ENCODE measurements at regions not wholly inside any gene's neighbourhood (a gene's known extent, or its start where the extent isn't known, plus 50 kb on each side); places are given as distances from the start of the nearest gene placed in this dataset.

DNA sequence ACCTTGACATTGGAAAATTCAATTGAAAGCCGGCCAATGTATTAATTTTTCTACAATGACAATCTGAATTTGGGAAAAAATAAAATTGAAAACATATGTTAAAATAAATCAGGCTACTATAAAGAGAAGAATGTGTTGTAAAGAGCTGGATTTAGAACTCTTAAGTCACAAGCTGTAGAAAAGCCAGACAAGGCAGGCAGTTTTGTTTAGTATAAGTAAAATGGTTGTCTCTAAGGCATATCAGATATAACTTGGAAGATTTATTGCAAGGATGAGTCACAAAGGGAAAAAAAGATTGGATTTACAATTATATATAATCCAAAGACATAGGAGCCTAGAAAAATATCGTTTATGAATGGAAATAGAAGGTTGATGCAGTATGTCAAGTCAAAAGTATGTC, 549.1 kb upstream of the EPHA5 start:
- no peaks in the 10 kb centered on the region for H3K9me3 ChIP-seq (replicated peaks; ENCODE audit: insufficient read depth, low read length)
- no peak for TF ChIP-seq EZH2 (optimal IDR thresholded peaks at IDR 0.05; ENCODE audit: low read depth, low read length)
- TF ChIP-seq CTCF (IDR thresholded peaks at IDR 0.05; ENCODE audit: low read length), result no peak
- H3K4me1 ChIP-seq (ENCODE audit: low read length), result no peaks in the 10 kb centered on the region
- no peaks in the 10 kb centered on the region for H3K9me2 ChIP-seq (replicated peaks; ENCODE audit: insufficient read depth, low read length)
- H3K4me3 ChIP-seq (ENCODE audit: low read length), result no peak overlapping the region
- H3K36me3 ChIP-seq (replicated peaks; ENCODE audit: insufficient read depth, low read length), result no peaks in the 10 kb centered on the region
- no peaks in the 10 kb centered on the region for H3K27me3 ChIP-seq (replicated peaks; ENCODE audit: insufficient read depth, low read length)
- no peak for DNase-seq
- no peak overlapping the region for H3K9ac ChIP-seq (ENCODE audit: low read length)
- no peaks in the 10 kb centered on the region for H3K79me2 ChIP-seq (ENCODE audit: low read length)
- no peak overlapping the region for H3K27ac ChIP-seq (ENCODE audit: low read length)
- H2AFZ ChIP-seq (ENCODE audit: low read length), result no peak overlapping the region
- no peaks in the 10 kb centered on the region for H3F3A ChIP-seq (ENCODE audit: insufficient read depth, low read length)
- no peaks in the 10 kb centered on the region for H4K20me1 ChIP-seq (ENCODE audit: insufficient read depth, low read length)
- no peak overlapping the region for H3K4me2 ChIP-seq (ENCODE audit: low read depth, low read length)

DNA sequence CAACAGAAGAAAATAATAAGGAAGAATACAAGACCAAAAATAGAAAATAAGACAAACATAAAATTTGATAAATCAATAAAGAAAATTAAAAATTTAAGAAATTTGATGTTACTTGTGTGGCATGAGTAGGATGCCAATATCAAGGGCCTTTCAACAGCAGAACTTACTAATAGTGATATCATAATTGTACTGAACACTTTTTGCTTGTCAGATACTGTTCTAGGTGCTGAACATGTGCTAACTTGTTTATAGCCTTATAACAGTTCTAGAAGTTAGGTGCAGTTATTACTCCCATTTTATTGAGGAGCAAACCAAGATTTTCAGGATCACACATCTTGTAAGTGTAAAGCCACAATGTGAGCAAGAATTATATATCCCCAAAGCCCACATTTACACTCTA, 546.0 kb upstream of the EPHA5 start:
- Histone ChIP-seq H3K4me1 (ENCODE audit: low read length) (no peaks in the 10 kb centered on the region), H3K4me3 (ENCODE audit: low read length) (no peak overlapping the region), H3K9me2 (replicated peaks; ENCODE audit: insufficient read depth, low read length) (no peaks in the 10 kb centered on the region), H3K9ac (ENCODE audit: low read length) (no peak overlapping the region), H3K27me3 (replicated peaks; ENCODE audit: insufficient read depth, low read length) (no peaks in the 10 kb centered on the region), H3K4me2 (ENCODE audit: low read depth, low read length) (no peak overlapping the region), H4K20me1 (ENCODE audit: insufficient read depth, low read length) (no peaks in the 10 kb centered on the region), H3F3A (ENCODE audit: insufficient read depth, low read length) (no peaks in the 10 kb centered on the region), H3K9me3 (replicated peaks; ENCODE audit: insufficient read depth, low read length) (no peaks in the 10 kb centered on the region), H2AFZ (ENCODE audit: low read length) (no peak overlapping the region), H3K36me3 (replicated peaks; ENCODE audit: insufficient read depth, low read length) (no peaks in the 10 kb centered on the region), H3K79me2 (ENCODE audit: low read length) (no peaks in the 10 kb centered on the region), H3K27ac (ENCODE audit: low read length) (no peak overlapping the region)
- TF ChIP-seq CTCF (IDR thresholded peaks at IDR 0.05; ENCODE audit: low read length) (no peak), EZH2 (optimal IDR thresholded peaks at IDR 0.05; ENCODE audit: low read depth, low read length) (no peak), EZH2phosphoT487 (IDR thresholded peaks at IDR 0.05; ENCODE audit: low read length) (no peak)
- DNase-seq, result no peak

- no peaks in the 10 kb centered on the region for H3K27me3 ChIP-seq (replicated peaks; ENCODE audit: insufficient read depth, low read length)
- H3K9me3 ChIP-seq (replicated peaks; ENCODE audit: insufficient read depth, low read length), result no peaks in the 10 kb centered on the region
- no peak for TF ChIP-seq EZH2 (optimal IDR thresholded peaks at IDR 0.05; ENCODE audit: low read depth, low read length)
- H3K4me2 ChIP-seq (ENCODE audit: low read depth, low read length), result no peak overlapping the region
- no peaks in the 10 kb centered on the region for H4K20me1 ChIP-seq (ENCODE audit: insufficient read depth, low read length)
- H3K27ac ChIP-seq (ENCODE audit: low read length), result no peak overlapping the region
- H3K36me3 ChIP-seq (replicated peaks; ENCODE audit: insufficient read depth, low read length), result no peaks in the 10 kb centered on the region
- H3K9ac ChIP-seq (ENCODE audit: low read length), result no peak overlapping the region
- no peaks in the 10 kb centered on the region for H3K9me2 ChIP-seq (replicated peaks; ENCODE audit: insufficient read depth, low read length)
- no peak overlapping the region for H2AFZ ChIP-seq (ENCODE audit: low read length)
- H3F3A ChIP-seq (ENCODE audit: insufficient read depth, low read length), result no peaks in the 10 kb centered on the region
- no peak overlapping the region for H3K4me3 ChIP-seq (ENCODE audit: low read length)
- H3K79me2 ChIP-seq (ENCODE audit: low read length), result no peaks in the 10 kb centered on the region
- no peak for DNase-seq
- H3K4me1 ChIP-seq (ENCODE audit: low read length), result no peaks in the 10 kb centered on the region
Measured at GRCh38 chr4:66212489-66212888, 542.2 kb upstream of the EPHA5 start.

- Histone ChIP-seq H3K9me2 (replicated peaks; ENCODE audit: insufficient read depth, low read length) (no peaks in the 10 kb centered on the region), H3K4me2 (ENCODE audit: low read depth, low read length) (no peak overlapping the region), H3F3A (ENCODE audit: insufficient read depth, low read length) (no peaks in the 10 kb centered on the region), H3K27me3 (replicated peaks; ENCODE audit: insufficient read depth, low read length) (no peaks in the 10 kb centered on the region), H3K4me3 (ENCODE audit: low read length) (no peak overlapping the region), H2AFZ (ENCODE audit: low read length) (no peak overlapping the region), H3K9me3 (replicated peaks; ENCODE audit: insufficient read depth, low read length) (no peaks in the 10 kb centered on the region), H3K27ac (ENCODE audit: low read length) (no peak overlapping the region), H3K4me1 (ENCODE audit: low read length) (no peaks in the 10 kb centered on the region), H3K9ac (ENCODE audit: low read length) (no peak overlapping the region), H3K36me3 (replicated peaks; ENCODE audit: insufficient read depth, low read length) (no peaks in the 10 kb centered on the region), H3K79me2 (ENCODE audit: low read length) (no peaks in the 10 kb centered on the region), H4K20me1 (ENCODE audit: insufficient read depth, low read length) (no peaks in the 10 kb centered on the region)
- no peak for TF ChIP-seq EZH2phosphoT487 (IDR thresholded peaks at IDR 0.05; ENCODE audit: low read length)
- TF ChIP-seq CTCF (IDR thresholded peaks at IDR 0.05; ENCODE audit: low read length), result no peak
- TF ChIP-seq EZH2 (optimal IDR thresholded peaks at IDR 0.05; ENCODE audit: low read depth, low read length), result no peak
- no peak for DNase-seq
Measured at GRCh38 chr4:66204534-66205247, 534.4 kb upstream of the EPHA5 start.

All from MM.1S (cell line).